ENCODE measurements at regions not wholly inside any gene's neighbourhood (a gene's known extent, or its start where the extent isn't known, plus 50 kb on each side); places are given as distances from the start of the nearest gene placed in this dataset.

DNA sequence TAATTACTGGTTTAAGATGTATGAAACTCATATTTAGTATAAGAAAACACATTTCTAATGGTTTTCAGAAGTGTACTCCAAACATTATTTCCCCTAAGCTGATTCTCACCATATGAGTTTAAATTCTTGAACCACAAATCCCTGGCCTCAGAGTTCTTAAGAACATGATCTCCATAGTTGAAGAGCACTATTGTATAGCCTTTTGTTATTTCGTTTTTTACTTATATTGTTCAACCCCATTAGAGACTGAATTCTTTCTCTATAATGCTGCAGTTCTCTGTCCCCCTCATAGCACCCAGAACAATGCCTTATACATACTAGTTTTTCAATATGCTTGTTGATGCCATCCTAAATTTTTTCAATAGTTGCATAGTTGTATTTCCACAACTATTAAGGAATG is 85.5 kb upstream of the TMEM17 start:
- no peaks in the 10 kb centered on the region for H3K36me3 ChIP-seq (ENCODE audit: insufficient read depth, low read length)
- Mint-ChIP-seq H3K27me3 (ENCODE audit: low read depth, unreplicated experiment) (no peaks in the 10 kb centered on the region), H3K27ac (ENCODE audit: unreplicated experiment) (no peak overlapping the region), H3K4me3 (ENCODE audit: unreplicated experiment) (no peak overlapping the region), H3K9me3 (ENCODE audit: unreplicated experiment) (peaks cover 7% of the 10 kb centered on the region), H3K36me3 (ENCODE audit: low read depth, unreplicated experiment) (no peaks in the 10 kb centered on the region), H3K4me1 (ENCODE audit: low read depth, unreplicated experiment) (peaks cover 27% of the 10 kb centered on the region)
- H3K4me3 ChIP-seq (ENCODE audit: insufficient read depth, low read depth, low read length) = no peak overlapping the region
- no peak overlapping the region for H3K9ac ChIP-seq (ENCODE audit: low read length)
- FAIRE-seq (no peak), DNase-seq (ENCODE audit: low read depth) (no peak)
- no peaks in the 10 kb centered on the region for H3K79me2 ChIP-seq (ENCODE audit: insufficient read depth, low read length)
- no peaks in the 10 kb centered on the region for H3K27me3 ChIP-seq (ENCODE audit: insufficient read depth, low read length)
- H3K4me2 ChIP-seq (ENCODE audit: low read length) = no peak overlapping the region
- no peak overlapping the region for H2AFZ ChIP-seq (ENCODE audit: low read depth, low read length)
- TF ChIP-seq, protein P1, sequence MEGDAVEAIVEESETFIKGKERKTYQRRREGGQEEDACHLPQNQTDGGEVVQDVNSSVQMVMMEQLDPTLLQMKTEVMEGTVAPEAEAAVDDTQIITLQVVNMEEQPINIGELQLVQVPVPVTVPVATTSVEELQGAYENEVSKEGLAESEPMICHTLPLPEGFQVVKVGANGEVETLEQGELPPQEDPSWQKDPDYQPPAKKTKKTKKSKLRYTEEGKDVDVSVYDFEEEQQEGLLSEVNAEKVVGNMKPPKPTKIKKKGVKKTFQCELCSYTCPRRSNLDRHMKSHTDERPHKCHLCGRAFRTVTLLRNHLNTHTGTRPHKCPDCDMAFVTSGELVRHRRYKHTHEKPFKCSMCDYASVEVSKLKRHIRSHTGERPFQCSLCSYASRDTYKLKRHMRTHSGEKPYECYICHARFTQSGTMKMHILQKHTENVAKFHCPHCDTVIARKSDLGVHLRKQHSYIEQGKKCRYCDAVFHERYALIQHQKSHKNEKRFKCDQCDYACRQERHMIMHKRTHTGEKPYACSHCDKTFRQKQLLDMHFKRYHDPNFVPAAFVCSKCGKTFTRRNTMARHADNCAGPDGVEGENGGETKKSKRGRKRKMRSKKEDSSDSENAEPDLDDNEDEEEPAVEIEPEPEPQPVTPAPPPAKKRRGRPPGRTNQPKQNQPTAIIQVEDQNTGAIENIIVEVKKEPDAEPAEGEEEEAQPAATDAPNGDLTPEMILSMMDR (IDR thresholded peaks at IDR 0.05; ENCODE audit: insufficient read depth, low read depth, low read length) = no peak
- TF ChIP-seq EZH2 (IDR thresholded peaks at IDR 0.05; ENCODE audit: insufficient read depth, low read length) = no peak
- no peak overlapping the region for H3K27ac ChIP-seq (ENCODE audit: low read depth, low read length)
- H4K20me1 ChIP-seq (ENCODE audit: insufficient read depth, low read length) = no peaks in the 10 kb centered on the region
- no peaks in the 10 kb centered on the region for H3K9me3 ChIP-seq (ENCODE audit: insufficient read depth, low read depth, low read length)
- H3K4me1 ChIP-seq (ENCODE audit: insufficient read depth, low read length) = peaks cover 19% of the 10 kb centered on the region

DNA sequence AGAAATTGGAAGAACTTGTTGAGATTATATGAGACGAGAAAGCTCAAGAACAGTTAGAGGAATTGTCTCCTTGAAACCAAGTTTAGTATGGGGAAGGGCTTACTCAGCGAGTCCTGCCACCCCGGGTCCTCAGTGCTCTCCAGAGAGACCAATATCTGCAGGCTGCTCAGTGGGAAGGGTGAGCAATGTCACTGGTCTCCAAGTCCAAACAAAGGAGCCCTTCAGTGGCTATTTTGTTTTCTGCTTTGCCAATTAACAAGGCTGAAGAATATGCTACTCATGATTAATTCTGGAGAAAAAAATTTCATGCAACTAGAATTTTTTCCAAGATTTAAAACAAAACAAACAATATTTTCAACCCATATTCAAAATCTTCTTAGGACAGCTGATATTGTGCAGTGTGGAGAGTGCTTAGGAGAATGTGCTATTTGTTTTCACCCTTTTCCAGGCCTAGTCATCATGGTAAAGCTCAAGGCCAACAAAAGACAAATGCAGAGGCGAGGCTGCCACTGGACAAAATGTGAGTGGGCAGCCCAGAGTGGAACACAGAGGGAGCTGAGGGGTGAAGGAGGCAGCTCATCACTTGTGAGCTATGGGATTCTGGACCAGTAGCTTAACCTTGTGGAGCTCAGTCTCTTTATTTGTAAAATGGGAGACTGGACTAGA is 83.8 kb upstream of the TMEM17 start:
- no peaks in the 10 kb centered on the region for H3K79me2 ChIP-seq (ENCODE audit: insufficient read depth, low read length)
- no peak overlapping the region for H3K4me3 ChIP-seq (ENCODE audit: insufficient read depth, low read depth, low read length)
- no peak overlapping the region for H3K4me2 ChIP-seq (ENCODE audit: low read length)
- H3K4me1 ChIP-seq (ENCODE audit: insufficient read depth, low read length) = peaks cover 18% of the 10 kb centered on the region
- H3K27me3 ChIP-seq (ENCODE audit: insufficient read depth, low read length) = no peaks in the 10 kb centered on the region
- Mint-ChIP-seq H3K9me3 (ENCODE audit: unreplicated experiment) (peaks cover 7% of the 10 kb centered on the region), H3K27me3 (ENCODE audit: low read depth, unreplicated experiment) (no peaks in the 10 kb centered on the region), H3K4me1 (ENCODE audit: low read depth, unreplicated experiment) (peaks cover 28% of the 10 kb centered on the region), H3K36me3 (ENCODE audit: low read depth, unreplicated experiment) (no peaks in the 10 kb centered on the region), H3K4me3 (ENCODE audit: unreplicated experiment) (no peak overlapping the region), H3K27ac (ENCODE audit: unreplicated experiment) (no peak overlapping the region)
- no peak for FAIRE-seq
- H3K9ac ChIP-seq (ENCODE audit: low read length) = no peak overlapping the region
- no peak overlapping the region for H3K27ac ChIP-seq (ENCODE audit: low read depth, low read length)
- H3K9me3 ChIP-seq (ENCODE audit: insufficient read depth, low read depth, low read length) = no peaks in the 10 kb centered on the region
- no peak for TF ChIP-seq EZH2 (IDR thresholded peaks at IDR 0.05; ENCODE audit: insufficient read depth, low read length)
- TF ChIP-seq, protein P1 (IDR thresholded peaks at IDR 0.05; ENCODE audit: insufficient read depth, low read depth, low read length) = no peak
- H3K36me3 ChIP-seq (ENCODE audit: insufficient read depth, low read length) = no peaks in the 10 kb centered on the region
- H2AFZ ChIP-seq (ENCODE audit: low read depth, low read length) = peak overlapping the region; percentile 42
- no peak for DNase-seq (ENCODE audit: low read depth)
- H4K20me1 ChIP-seq (ENCODE audit: insufficient read depth, low read length) = no peaks in the 10 kb centered on the region

DNA sequence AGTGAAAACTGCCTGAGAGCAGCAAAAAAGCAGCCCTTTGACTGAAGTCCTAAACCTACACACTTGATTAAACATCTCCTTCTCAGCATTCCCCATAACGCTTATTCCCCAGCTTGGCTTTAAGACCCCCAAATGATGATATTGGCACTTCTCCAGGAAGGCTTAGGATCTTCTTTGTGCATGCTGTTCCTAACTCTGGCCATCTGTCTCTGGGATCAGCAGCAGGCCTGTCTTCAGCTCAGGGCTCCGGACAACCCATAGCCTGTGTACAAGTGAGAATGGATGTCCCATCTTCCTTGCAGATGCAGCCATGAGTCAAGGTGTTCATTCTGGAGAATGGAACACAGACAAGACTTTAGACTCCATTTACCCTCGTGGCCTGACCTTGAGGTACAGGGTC is 81.6 kb upstream of the TMEM17 start:
- DNase-seq (ENCODE audit: low read depth) (no peak), FAIRE-seq (no peak)
- no peak overlapping the region for H3K9ac ChIP-seq (ENCODE audit: low read length)
- peaks cover 18% of the 10 kb centered on the region for H3K4me1 ChIP-seq (ENCODE audit: insufficient read depth, low read length)
- peak overlapping the region; percentile 4 for H3K27ac ChIP-seq (ENCODE audit: low read depth, low read length)
- no peaks in the 10 kb centered on the region for H3K36me3 ChIP-seq (ENCODE audit: insufficient read depth, low read length)
- Mint-ChIP-seq H3K36me3 (ENCODE audit: low read depth, unreplicated experiment) (no peaks in the 10 kb centered on the region), H3K4me3 (ENCODE audit: unreplicated experiment) (no peak overlapping the region), H3K27ac (ENCODE audit: unreplicated experiment) (no peak overlapping the region), H3K9me3 (ENCODE audit: unreplicated experiment) (peaks cover 10% of the 10 kb centered on the region), H3K4me1 (ENCODE audit: low read depth, unreplicated experiment) (peaks cover 28% of the 10 kb centered on the region), H3K27me3 (ENCODE audit: low read depth, unreplicated experiment) (no peaks in the 10 kb centered on the region)
- H3K27me3 ChIP-seq (ENCODE audit: insufficient read depth, low read length) = no peaks in the 10 kb centered on the region
- H3K4me2 ChIP-seq (ENCODE audit: low read length) = peak overlapping the region; percentile 16
- no peak overlapping the region for H2AFZ ChIP-seq (ENCODE audit: low read depth, low read length)
- no peak for TF ChIP-seq EZH2 (IDR thresholded peaks at IDR 0.05; ENCODE audit: insufficient read depth, low read length)
- TF ChIP-seq, protein P1 (IDR thresholded peaks at IDR 0.05; ENCODE audit: insufficient read depth, low read depth, low read length) = no peak
- no peak overlapping the region for H3K4me3 ChIP-seq (ENCODE audit: insufficient read depth, low read depth, low read length)
- no peaks in the 10 kb centered on the region for H4K20me1 ChIP-seq (ENCODE audit: insufficient read depth, low read length)
- H3K79me2 ChIP-seq (ENCODE audit: insufficient read depth, low read length) = no peaks in the 10 kb centered on the region
- H3K9me3 ChIP-seq (ENCODE audit: insufficient read depth, low read depth, low read length) = no peaks in the 10 kb centered on the region

All from astrocyte (in vitro differentiated cells and primary cell).